PC-9 (cell line): ENCODE measurements at regions not wholly inside any gene's neighbourhood (a gene's known extent, or its start where the extent isn't known, plus 50 kb on each side); places are given as distances from the start of the nearest gene placed in this dataset.

Experiments used
- BruUV-seq: library from RNA; stranded (reverse); fragments of 400-500 nt; replicated peaks from 2 replicates; lab custom pipeline; 2021; lab: Mats Ljungman, UMichigan
- CTCF ChIA-PET: fragments of 300-600 bp; sonication (Branson Sonifier 250); formaldehyde crosslinking; loops from one replicate; lab custom pipeline; 2022; ENCODE audit warnings: antibody characterized with exemption; lab: Charles Lee
- POLR2A ChIA-PET: fragments of 300-600 bp; sonication (Branson Sonifier 250); formaldehyde crosslinking; loops from one replicate; lab custom pipeline; 2022; ENCODE audit warnings: antibody characterized with exemption; ENCODE audit not compliant: unreplicated experiment; lab: Charles Lee
- DNase-seq, 2 experiments: peaks; one replicate each; pipeline versions ENCODE4 v3.0.0 to v3.0.0-alpha.2; 2015 to 2022; ENCODE audit warnings: mixed read lengths in 1 of 2
- H2AFZ ChIP-seq: fragments of 200-600 bp; sonication (generic); 2 replicates; pipeline ENCODE4 v1.8.1; 2017; ENCODE audit warnings: antibody characterized with exemption
- H3F3A ChIP-seq: fragments of 200-600 bp; sonication (generic); 2 replicates; pipeline ENCODE4 v1.8.1; 2017; ENCODE audit warnings: antibody characterized with exemption, mild to moderate bottlenecking, low read depth; ENCODE audit not compliant: insufficient read depth
- H3K27ac ChIP-seq: fragments of 200-600 bp; sonication (generic); 2 replicates; pipeline ENCODE4 v1.6.1; 2016; ENCODE audit warnings: mixed run types
- H3K27me3 ChIP-seq: fragments of 200-600 bp; sonication (generic); 2 replicates; pipeline ENCODE4 v1.6.1; 2016; ENCODE audit warnings: low read depth, mixed run types; ENCODE audit not compliant: insufficient read depth
- H3K36me3 ChIP-seq: fragments of 200-600 bp; sonication (generic); 2 replicates; pipeline ENCODE4 v1.6.1; 2016; ENCODE audit warnings: low read depth, mixed run types
- H3K4me1 ChIP-seq: fragments of 200-600 bp; sonication (generic); replicated peaks from 2 replicates; pipeline ENCODE4 v1.6.1; 2016; ENCODE audit warnings: mixed run types; ENCODE audit not compliant: insufficient read depth
- H3K4me2 ChIP-seq: fragments of 200-600 bp; sonication (generic); 2 replicates; pipeline ENCODE4 v1.6.1; 2017; ENCODE audit warnings: mixed run types
- H3K4me3 ChIP-seq: fragments of 200-600 bp; sonication (generic); 2 replicates; pipeline ENCODE4 v1.6.1; 2016; ENCODE audit warnings: mixed run types
- H3K79me2 ChIP-seq: fragments of 200-600 bp; sonication (generic); 2 replicates; pipeline ENCODE4 v1.6.1; 2017; ENCODE audit warnings: low read depth, mixed run types
- H3K9me2 ChIP-seq: fragments of 200-600 bp; sonication (generic); 2 replicates; pipeline ENCODE4 v1.8.1; 2017; ENCODE audit warnings: mild to moderate bottlenecking; ENCODE audit not compliant: insufficient read depth
- H3K9me3 ChIP-seq: fragments of 200-600 bp; sonication (generic); 2 replicates; pipeline ENCODE4 v1.8.1; 2016; ENCODE audit warnings: low read depth; ENCODE audit not compliant: insufficient read depth
- H4K20me1 ChIP-seq: fragments of 200-600 bp; sonication (generic); 2 replicates; pipeline ENCODE4 v1.8.1; 2017; ENCODE audit not compliant: insufficient read depth
- EZH2 ChIP-seq: fragments of 200-600 bp; sonication (generic); IDR thresholded peaks from 2 replicates; pipeline ENCODE4 v1.8.0; 2017; ENCODE audit warnings: antibody characterized with exemption, low read depth
- intact Hi-C: fragments of 100-400 bp; cut with micrococcal nuclease; formaldehyde crosslinking; loops from one replicate; pipeline ENCODE4 v1.10.0; 2022; ENCODE audit not compliant: unreplicated experiment
- TF ChIP-seq, protein P1 (sequence below): fragments of 200-600 bp; sonication (generic); conservative IDR thresholded peaks from 2 replicates; pipeline ENCODE4 v1.6.1; 2017; ENCODE audit warnings: mixed run types, antibody characterized with exemption, mild to moderate bottlenecking, moderate library complexity

- POLR2A ChIA-PET = interaction anchor here (0.5 to 0.6 kb wide), 2 partner anchors 229 to 275 kb away, joined by 3 to 4 read pairs; no protein-coding TSS in a partner anchor
- BruUV-seq = no TSS peak
Observed at GRCh38 chr12:75714462-75715322, 203.3 kb upstream of the KRR1 start.

DNA sequence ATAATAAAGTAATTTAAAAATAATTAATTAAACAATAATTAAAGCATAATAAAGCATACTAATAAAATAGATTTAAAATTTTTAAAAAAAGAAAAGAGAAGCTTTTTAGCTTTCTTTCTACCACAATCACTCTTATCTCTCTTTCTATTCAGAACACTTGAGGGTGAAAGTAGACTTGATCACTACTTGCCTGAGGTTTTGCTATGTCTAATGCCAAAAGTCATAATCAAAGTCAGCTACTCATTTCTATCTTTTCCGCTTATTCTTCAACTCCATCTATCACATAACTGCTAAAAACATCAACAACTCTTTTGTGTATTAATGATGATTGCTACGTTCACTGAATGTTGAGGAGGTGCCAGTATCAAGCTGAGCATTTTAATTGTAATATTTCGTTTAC is 202.0 kb upstream of the KRR1 start:
- H3F3A ChIP-seq = peaks cover 13% of the 10 kb centered on the region; the same call in 1 of the 2 replicates
- peaks cover 5% of the 10 kb centered on the region; the same call in 1 of the 2 replicates for H3K9me3 ChIP-seq
- BruUV-seq = no TSS peak
- H3K36me3 ChIP-seq = no peaks in the 10 kb centered on the region
- no peaks in the 10 kb centered on the region for H4K20me1 ChIP-seq
- no peaks in the 10 kb centered on the region for H3K9me2 ChIP-seq
- H2AFZ ChIP-seq = no peak overlapping the region
- intact Hi-C loops = loop anchor here (1.0 to 5.0 kb wide), 2 partner anchors 8 to 69 kb away; no protein-coding TSS in a partner anchor
- H3K27ac ChIP-seq = 0 out of 2 replicates have a peak overlapping the region, but pooled peaks have one; percentile 31
- DNase-seq = no peak
- TF ChIP-seq, protein P1, sequence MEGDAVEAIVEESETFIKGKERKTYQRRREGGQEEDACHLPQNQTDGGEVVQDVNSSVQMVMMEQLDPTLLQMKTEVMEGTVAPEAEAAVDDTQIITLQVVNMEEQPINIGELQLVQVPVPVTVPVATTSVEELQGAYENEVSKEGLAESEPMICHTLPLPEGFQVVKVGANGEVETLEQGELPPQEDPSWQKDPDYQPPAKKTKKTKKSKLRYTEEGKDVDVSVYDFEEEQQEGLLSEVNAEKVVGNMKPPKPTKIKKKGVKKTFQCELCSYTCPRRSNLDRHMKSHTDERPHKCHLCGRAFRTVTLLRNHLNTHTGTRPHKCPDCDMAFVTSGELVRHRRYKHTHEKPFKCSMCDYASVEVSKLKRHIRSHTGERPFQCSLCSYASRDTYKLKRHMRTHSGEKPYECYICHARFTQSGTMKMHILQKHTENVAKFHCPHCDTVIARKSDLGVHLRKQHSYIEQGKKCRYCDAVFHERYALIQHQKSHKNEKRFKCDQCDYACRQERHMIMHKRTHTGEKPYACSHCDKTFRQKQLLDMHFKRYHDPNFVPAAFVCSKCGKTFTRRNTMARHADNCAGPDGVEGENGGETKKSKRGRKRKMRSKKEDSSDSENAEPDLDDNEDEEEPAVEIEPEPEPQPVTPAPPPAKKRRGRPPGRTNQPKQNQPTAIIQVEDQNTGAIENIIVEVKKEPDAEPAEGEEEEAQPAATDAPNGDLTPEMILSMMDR = no peak
- no peak for TF ChIP-seq EZH2
- H3K4me3 ChIP-seq = no peak overlapping the region
- no peaks in the 10 kb centered on the region for H3K27me3 ChIP-seq
- no peak overlapping the region for H3K4me2 ChIP-seq
- CTCF ChIA-PET = no interaction called here
- no peaks in the 10 kb centered on the region for H3K79me2 ChIP-seq
- peaks cover 39% of the 10 kb centered on the region for H3K4me1 ChIP-seq
- POLR2A ChIA-PET = no interaction called here

More at GRCh38 chr12:75714462-75715322, 203.3 kb upstream of the KRR1 start:
- intact Hi-C loops = loop anchor here (5.0 kb wide), 1 partner anchor 68 kb away; no protein-coding TSS in a partner anchor
- peak in 1 of 2 experiments; percentile 70 for DNase-seq
- Histone ChIP-seq H3K27ac (peak overlapping the region; percentile 31; the same call in 1 of the 2 replicates), H3K4me1 (peaks cover 39% of the 10 kb centered on the region), H3K4me2 (no peak overlapping the region), H3K9me3 (0 out of 2 replicates have a peak, but pooled peaks cover 5% of the 10 kb centered on the region), H3K36me3 (no peaks in the 10 kb centered on the region), H4K20me1 (no peaks in the 10 kb centered on the region), H3K79me2 (no peaks in the 10 kb centered on the region), H3K9me2 (no peaks in the 10 kb centered on the region), H3F3A (peaks cover 13% of the 10 kb centered on the region; the same call in 1 of the 2 replicates), H3K4me3 (no peak overlapping the region), H2AFZ (no peak overlapping the region), H3K27me3 (no peaks in the 10 kb centered on the region)
- TF ChIP-seq EZH2 = no peak
- TF ChIP-seq, protein P1 = no peak
- CTCF ChIA-PET = no interaction called here

- H3K27ac ChIP-seq = peak overlapping the region; percentile 63
- ChIA-PET CTCF (no interaction called here), POLR2A (no interaction called here)
- no peaks in the 10 kb centered on the region for H3K79me2 ChIP-seq
- H3K4me3 ChIP-seq = no peak overlapping the region
- no TSS peak for BruUV-seq
- H3F3A ChIP-seq = peaks cover 13% of the 10 kb centered on the region; the same call in 1 of the 2 replicates
- intact Hi-C loops = loop anchor here (5.0 kb wide), 1 partner anchor 70 kb away; no protein-coding TSS in a partner anchor
- H3K4me2 ChIP-seq = peak overlapping the region; percentile 17; the same call in 1 of the 2 replicates
- H3K27me3 ChIP-seq = no peaks in the 10 kb centered on the region
- H2AFZ ChIP-seq = no peak overlapping the region
- peaks cover 5% of the 10 kb centered on the region; the same call in 1 of the 2 replicates for H3K9me3 ChIP-seq
- DNase-seq = peak in 1 of 2 experiments; percentile 79
- H4K20me1 ChIP-seq = no peaks in the 10 kb centered on the region
- no peaks in the 10 kb centered on the region for H3K36me3 ChIP-seq
- H3K4me1 ChIP-seq = peaks cover 39% of the 10 kb centered on the region
- no peak for TF ChIP-seq EZH2
- TF ChIP-seq, protein P1 = no peak
- no peaks in the 10 kb centered on the region for H3K9me2 ChIP-seq
Observed at GRCh38 chr12:75712223-75712622, 200.8 kb upstream of the KRR1 start.
